ENCODE measurements at regions not wholly inside any gene's neighbourhood (a gene's known extent, or its start where the extent isn't known, plus 50 kb on each side); places are given as distances from the start of the nearest gene placed in this dataset.

DNA sequence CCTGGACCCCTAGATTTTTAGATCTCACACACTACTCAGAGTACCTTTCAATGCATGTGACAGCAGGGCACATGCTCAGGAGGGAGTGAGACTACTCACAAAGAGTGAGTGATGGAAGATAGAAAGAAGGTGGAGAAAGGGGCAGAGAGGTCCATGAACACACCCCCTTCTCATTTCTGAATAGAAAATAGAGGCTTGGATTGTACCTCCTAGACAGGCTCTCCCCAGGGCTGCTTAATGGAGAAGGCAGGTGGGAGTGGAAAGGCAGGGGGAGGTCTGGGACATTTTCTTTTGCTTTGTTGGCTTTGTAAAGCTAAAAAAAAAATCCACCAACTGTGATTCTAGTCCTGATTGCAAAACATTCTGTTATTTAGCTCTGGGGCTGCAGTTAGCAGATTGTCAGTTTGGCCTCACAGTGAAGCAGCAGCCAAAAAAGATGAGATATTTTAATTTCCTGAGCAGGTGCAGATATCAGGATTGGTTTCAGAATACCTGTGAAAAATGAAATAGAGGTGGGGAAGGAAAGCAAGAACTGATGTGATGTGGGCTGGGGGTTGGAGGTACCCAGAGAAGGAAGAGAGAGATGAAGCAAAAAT is 119.3 kb upstream of the GYPC start:
- ChIA-PET CTCF (no interaction called here), POLR2A (no interaction called here)
- no peak for DNase-seq
- H3K27ac Mint-ChIP-seq: no peak overlapping the region
- H3K4me1 Mint-ChIP-seq: peaks cover 6% of the 10 kb centered on the region
- no peaks in the 10 kb centered on the region for H3K36me3 Mint-ChIP-seq (ENCODE audit: low read depth)
- no peaks in the 10 kb centered on the region for H3K9me3 Mint-ChIP-seq
- H3K4me3 Mint-ChIP-seq: no peak overlapping the region
- H3K27me3 Mint-ChIP-seq: peaks cover 9% of the 10 kb centered on the region

DNA sequence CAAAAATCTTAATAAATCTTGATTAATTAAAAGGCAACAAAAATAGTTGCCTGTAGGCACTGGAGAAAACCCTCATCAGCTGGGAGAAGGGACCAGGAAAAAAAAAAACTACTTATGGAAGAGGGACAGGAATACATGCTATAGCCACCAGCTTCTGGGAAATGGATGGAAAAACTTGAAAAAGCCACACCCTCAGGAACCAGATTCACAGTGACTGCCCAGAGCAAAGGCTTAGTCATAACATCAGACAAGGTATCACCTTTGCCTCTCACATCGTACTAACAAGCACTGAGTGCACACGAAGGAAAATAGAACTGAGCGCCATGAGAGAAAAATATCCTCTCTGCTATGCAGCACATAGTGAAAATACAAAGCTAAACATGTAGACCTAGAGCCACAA is 116.9 kb upstream of the GYPC start:
- POLR2A ChIA-PET: no interaction called here
- H3K9me3 Mint-ChIP-seq: peaks cover 16% of the 10 kb centered on the region
- no peak overlapping the region for H3K27ac Mint-ChIP-seq
- peaks cover 9% of the 10 kb centered on the region for H3K27me3 Mint-ChIP-seq
- no peak overlapping the region for H3K4me3 Mint-ChIP-seq
- no peaks in the 10 kb centered on the region for H3K36me3 Mint-ChIP-seq (ENCODE audit: low read depth)
- H3K4me1 Mint-ChIP-seq: peaks cover 6% of the 10 kb centered on the region
- CTCF ChIA-PET: interaction anchor here (1.5 kb wide), 1 partner anchor 11 kb away, joined by 4 read pairs; no protein-coding TSS in a partner anchor
- no peak for DNase-seq

GRCh38 chr2:126542247-126542646 is 113.7 kb upstream of the GYPC start:
- DNase-seq: no peak
- Mint-ChIP-seq H3K36me3 (ENCODE audit: low read depth) (no peaks in the 10 kb centered on the region), H3K27me3 (peaks cover 12% of the 10 kb centered on the region), H3K4me1 (no peaks in the 10 kb centered on the region), H3K27ac (no peak overlapping the region), H3K4me3 (no peak overlapping the region), H3K9me3 (peaks cover 16% of the 10 kb centered on the region)
- ChIA-PET POLR2A (no interaction called here), CTCF (no interaction called here)

GRCh38 chr2:126543081-126543480 is 112.9 kb upstream of the GYPC start:
- no peak for DNase-seq
- Mint-ChIP-seq H3K4me1 (no peaks in the 10 kb centered on the region), H3K9me3 (peaks cover 16% of the 10 kb centered on the region), H3K4me3 (no peak overlapping the region), H3K27me3 (peaks cover 14% of the 10 kb centered on the region), H3K27ac (no peak overlapping the region), H3K36me3 (ENCODE audit: low read depth) (no peaks in the 10 kb centered on the region)
- ChIA-PET POLR2A (no interaction called here), CTCF (no interaction called here)

- no peak for DNase-seq
- no peaks in the 10 kb centered on the region for H3K9me3 Mint-ChIP-seq
- H3K36me3 Mint-ChIP-seq (ENCODE audit: low read depth): no peaks in the 10 kb centered on the region
- no peak overlapping the region for H3K27ac Mint-ChIP-seq
- H3K4me1 Mint-ChIP-seq: no peaks in the 10 kb centered on the region
- ChIA-PET CTCF (no interaction called here), POLR2A (no interaction called here)
- H3K4me3 Mint-ChIP-seq: no peak overlapping the region
- H3K27me3 Mint-ChIP-seq: peaks cover 9% of the 10 kb centered on the region
Observed at GRCh38 chr2:126558029-126558428, 97.9 kb upstream of the GYPC start.

DNA sequence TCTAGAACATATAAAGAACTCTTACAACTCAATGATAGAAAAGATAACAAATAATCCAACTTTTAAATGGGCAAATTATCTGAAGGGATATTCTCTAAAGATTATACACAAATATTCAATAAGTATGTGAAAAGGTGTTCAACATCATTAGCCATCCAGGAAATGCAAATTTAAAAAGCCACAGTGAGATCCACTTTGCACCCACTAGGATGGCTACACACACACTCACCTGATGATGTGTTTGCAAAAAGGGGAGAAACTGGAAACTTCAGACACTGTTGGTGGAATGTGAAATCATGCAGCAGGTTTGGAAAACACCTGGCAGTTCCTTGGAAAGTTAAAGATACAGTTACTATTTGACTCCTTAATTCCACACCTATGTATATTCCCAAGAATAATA is 87.2 kb upstream of the GYPC start:
- H3K4me3 Mint-ChIP-seq: no peak overlapping the region
- H3K27ac Mint-ChIP-seq: no peak overlapping the region
- no peaks in the 10 kb centered on the region for H3K9me3 Mint-ChIP-seq
- no peak for DNase-seq
- H3K36me3 Mint-ChIP-seq (ENCODE audit: low read depth): no peaks in the 10 kb centered on the region
- CTCF ChIA-PET: interaction anchor here (0.9 kb wide), 1 partner anchor 208 kb away, joined by 3 read pairs; no protein-coding TSS in a partner anchor
- no peaks in the 10 kb centered on the region for H3K4me1 Mint-ChIP-seq
- H3K27me3 Mint-ChIP-seq: peaks cover 2% of the 10 kb centered on the region
- POLR2A ChIA-PET: no interaction called here

GRCh38 chr2:126571403-126571802 is 84.6 kb upstream of the GYPC start:
- Mint-ChIP-seq H3K27me3 (no peaks in the 10 kb centered on the region), H3K4me1 (no peaks in the 10 kb centered on the region), H3K4me3 (no peak overlapping the region), H3K27ac (no peak overlapping the region), H3K36me3 (ENCODE audit: low read depth) (no peaks in the 10 kb centered on the region), H3K9me3 (no peaks in the 10 kb centered on the region)
- POLR2A ChIA-PET: no interaction called here
- no peak for DNase-seq
- CTCF ChIA-PET: no interaction called here

GRCh38 chr2:126575631-126576030 is 80.3 kb upstream of the GYPC start:
- H3K4me1 Mint-ChIP-seq: no peaks in the 10 kb centered on the region
- peaks cover 3% of the 10 kb centered on the region for H3K27me3 Mint-ChIP-seq
- H3K27ac Mint-ChIP-seq: no peak overlapping the region
- no peak for DNase-seq
- POLR2A ChIA-PET: no interaction called here
- no peaks in the 10 kb centered on the region for H3K9me3 Mint-ChIP-seq
- no peak overlapping the region for H3K4me3 Mint-ChIP-seq
- CTCF ChIA-PET: no interaction called here
- no peaks in the 10 kb centered on the region for H3K36me3 Mint-ChIP-seq (ENCODE audit: low read depth)

DNA sequence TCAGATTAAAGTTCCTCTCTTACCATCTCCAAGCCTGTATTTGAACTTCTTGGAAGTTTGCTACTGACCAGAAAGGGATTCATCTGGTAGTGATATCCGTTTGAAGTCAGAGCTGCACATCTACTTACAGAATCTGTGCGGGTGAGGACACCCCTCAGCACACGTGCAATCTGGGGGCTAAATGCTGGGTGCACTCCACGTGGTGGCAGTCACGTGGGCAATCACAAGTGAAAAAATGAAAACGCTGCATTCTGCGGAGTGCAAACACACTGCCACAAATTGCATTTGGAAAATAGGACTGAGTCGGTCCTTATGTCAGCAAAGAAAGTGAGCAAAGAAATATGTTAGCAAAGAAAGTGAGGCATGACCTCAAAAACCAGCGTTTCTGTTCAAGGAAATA is 76.1 kb upstream of the GYPC start:
- no peaks in the 10 kb centered on the region for H3K36me3 Mint-ChIP-seq (ENCODE audit: low read depth)
- ChIA-PET POLR2A (no interaction called here), CTCF (no interaction called here)
- no peaks in the 10 kb centered on the region for H3K9me3 Mint-ChIP-seq
- no peak overlapping the region for H3K4me3 Mint-ChIP-seq
- peaks cover 3% of the 10 kb centered on the region for H3K27me3 Mint-ChIP-seq
- no peak for DNase-seq
- no peak overlapping the region for H3K27ac Mint-ChIP-seq
- no peaks in the 10 kb centered on the region for H3K4me1 Mint-ChIP-seq

DNA sequence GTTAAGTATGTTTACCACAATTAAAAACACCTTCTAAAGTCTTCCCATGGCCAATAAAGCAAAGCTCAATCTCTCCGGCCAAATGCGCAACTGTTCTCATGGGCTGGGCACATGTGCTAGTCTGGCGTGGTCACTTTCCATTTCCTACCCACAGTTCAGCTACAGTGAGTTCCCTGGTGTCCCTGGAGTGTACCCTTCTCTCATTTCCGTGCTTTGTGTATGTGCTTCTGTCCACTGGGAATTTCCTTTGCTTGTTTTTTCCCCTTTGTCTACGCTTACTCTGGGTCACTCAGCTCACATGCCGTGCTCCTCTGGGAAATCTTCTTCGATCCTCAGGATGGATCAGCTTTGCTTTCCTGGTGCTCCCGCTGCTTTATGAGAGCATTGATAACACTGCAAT is 69.6 kb upstream of the GYPC start:
- Mint-ChIP-seq H3K27ac (no peak overlapping the region), H3K9me3 (no peaks in the 10 kb centered on the region), H3K27me3 (peaks cover 2% of the 10 kb centered on the region), H3K36me3 (ENCODE audit: low read depth) (no peaks in the 10 kb centered on the region), H3K4me1 (no peaks in the 10 kb centered on the region), H3K4me3 (no peak overlapping the region)
- ChIA-PET POLR2A (no interaction called here), CTCF (no interaction called here)
- DNase-seq: no peak

DNA sequence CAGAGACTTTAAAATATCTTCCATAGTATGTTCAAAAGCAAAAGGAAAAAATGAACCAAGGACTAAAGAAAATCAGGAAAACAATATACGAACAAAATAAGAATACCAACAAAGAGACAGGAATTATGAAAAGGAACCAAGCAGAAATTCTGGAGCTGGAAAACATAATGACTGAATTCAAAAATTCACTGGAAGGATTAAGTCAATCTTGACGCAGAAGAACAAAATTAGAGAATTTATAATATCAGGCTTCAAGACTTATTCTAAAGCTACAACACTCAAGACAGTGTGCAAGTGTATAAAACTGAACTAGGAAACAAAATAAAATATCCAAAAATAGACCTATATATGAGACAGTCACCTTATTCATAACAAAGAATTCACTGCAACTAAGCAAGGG is 56.9 kb upstream of the GYPC start:
- no peak for DNase-seq
- no peak overlapping the region for H3K4me3 Mint-ChIP-seq
- ChIA-PET POLR2A (no interaction called here), CTCF (no interaction called here)
- H3K9me3 Mint-ChIP-seq: peaks cover 2% of the 10 kb centered on the region
- no peaks in the 10 kb centered on the region for H3K4me1 Mint-ChIP-seq
- no peak overlapping the region for H3K27ac Mint-ChIP-seq
- peaks cover 2% of the 10 kb centered on the region for H3K27me3 Mint-ChIP-seq
- H3K36me3 Mint-ChIP-seq (ENCODE audit: low read depth): peaks cover 1% of the 10 kb centered on the region

DNA sequence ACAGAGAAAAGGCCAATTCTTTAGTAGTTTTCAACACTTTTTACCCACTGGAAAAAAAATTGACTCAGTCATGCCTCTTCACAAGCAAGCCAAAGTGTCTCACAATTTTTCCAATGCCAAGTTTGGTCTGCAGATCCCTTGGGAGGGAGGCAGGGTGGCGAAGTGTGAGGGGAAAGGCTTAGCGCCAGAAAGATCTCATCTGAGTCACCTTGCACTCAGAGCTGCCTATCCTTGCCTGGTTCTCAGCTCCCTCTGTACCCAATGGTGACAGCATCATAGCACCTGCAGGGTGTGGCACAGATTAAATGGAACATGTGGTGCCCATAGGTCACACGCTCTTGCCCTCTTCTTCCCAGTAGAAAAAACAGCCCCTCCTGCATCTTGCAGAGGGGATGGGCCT is 55.2 kb upstream of the GYPC start:
- Mint-ChIP-seq H3K4me1 (peaks cover 7% of the 10 kb centered on the region), H3K36me3 (ENCODE audit: low read depth) (peaks cover 14% of the 10 kb centered on the region), H3K9me3 (peaks cover 19% of the 10 kb centered on the region), H3K27me3 (peaks cover 9% of the 10 kb centered on the region), H3K27ac (no peak overlapping the region), H3K4me3 (no peak overlapping the region)
- POLR2A ChIA-PET: no interaction called here
- CTCF ChIA-PET: no interaction called here
- DNase-seq: no peak

- peaks cover 9% of the 10 kb centered on the region for H3K27me3 Mint-ChIP-seq
- POLR2A ChIA-PET: no interaction called here
- CTCF ChIA-PET: no interaction called here
- DNase-seq: no peak
- H3K9me3 Mint-ChIP-seq: peaks cover 23% of the 10 kb centered on the region
- H3K27ac Mint-ChIP-seq: no peak overlapping the region
- H3K36me3 Mint-ChIP-seq (ENCODE audit: low read depth): peaks cover 15% of the 10 kb centered on the region
- H3K4me3 Mint-ChIP-seq: no peak overlapping the region
- peaks cover 8% of the 10 kb centered on the region for H3K4me1 Mint-ChIP-seq
Observed at GRCh38 chr2:126602334-126602733, 53.6 kb upstream of the GYPC start.
